BJ (cell line): ENCODE measurements at regions not wholly inside any gene's neighbourhood (a gene's known extent, or its start where the extent isn't known, plus 50 kb on each side); places are given as distances from the start of the nearest gene placed in this dataset.
A peak's percentile ranks its signal among the peaks of the same experiment; 100 is the strongest.

Experiments used
- CTCF ChIA-PET: fragments of 350-600 bp; formaldehyde crosslinking; extraction: SDS; loops from one replicate; lab custom pipeline; 2021; ENCODE audit warnings: antibody characterized with exemption, inconsistent platforms; lab: Yijun Ruan, JAX
- POLR2A ChIA-PET: fragments of 300-600 bp; sonication (Branson Sonifier 250); formaldehyde crosslinking; extraction: SDS; loops from one replicate; lab custom pipeline; 2021; ENCODE audit warnings: antibody characterized with exemption; lab: Charles Lee
- DNase-seq: peaks from one replicate; pipeline ENCODE4 v3.0.0-alpha.2; 2011; ENCODE audit warnings: low read depth
- H3K27me3 ChIP-seq: 2 replicates; pipeline ENCODE4 v1.6.0; 2011; ENCODE audit warnings: low read length; ENCODE audit not compliant: control insufficient read depth, insufficient read depth
- H3K36me3 ChIP-seq: 2 replicates; pipeline ENCODE4 v1.5.1; 2011; ENCODE audit warnings: low read length; ENCODE audit not compliant: control insufficient read depth, insufficient read depth
- H3K4me3 ChIP-seq: 2 replicates; pipeline ENCODE4 v1.5.1; 2011; ENCODE audit warnings: low read depth, mild to moderate bottlenecking, control low read depth, low read length
- CTCF ChIP-seq: IDR thresholded peaks from 2 replicates; pipeline ENCODE4 v1.5.1; 2011; ENCODE audit warnings: low read depth, mild to moderate bottlenecking, control low read depth, inconsistent platforms, low read length, moderate library complexity; ENCODE audit not compliant: insufficient read depth

GRCh38 chr7:41046221-41046761 is 656.6 kb downstream of the INHBA start:
- H3K4me3 ChIP-seq = no peak overlapping the region
- peak; percentile 24 for DNase-seq
- no peaks in the 10 kb centered on the region for H3K27me3 ChIP-seq
- CTCF ChIA-PET = interaction anchor here (1.9 kb wide), 1 partner anchor 16 kb away, joined by 7 read pairs; no protein-coding TSS in a partner anchor
- no peak for TF ChIP-seq CTCF
- POLR2A ChIA-PET = interaction anchor here (0.5 kb wide), 1 partner anchor 870 kb away, joined by 13 read pairs; no protein-coding TSS in a partner anchor
- H3K36me3 ChIP-seq = no peaks in the 10 kb centered on the region

GRCh38 chr7:41045556-41046123 is 657.2 kb downstream of the INHBA start:
- Histone ChIP-seq H3K4me3 (no peak overlapping the region), H3K36me3 (no peaks in the 10 kb centered on the region), H3K27me3 (no peaks in the 10 kb centered on the region)
- ChIA-PET CTCF (no interaction called here), POLR2A (no interaction called here)
- DNase-seq = no peak
- TF ChIP-seq CTCF = no peak

DNA sequence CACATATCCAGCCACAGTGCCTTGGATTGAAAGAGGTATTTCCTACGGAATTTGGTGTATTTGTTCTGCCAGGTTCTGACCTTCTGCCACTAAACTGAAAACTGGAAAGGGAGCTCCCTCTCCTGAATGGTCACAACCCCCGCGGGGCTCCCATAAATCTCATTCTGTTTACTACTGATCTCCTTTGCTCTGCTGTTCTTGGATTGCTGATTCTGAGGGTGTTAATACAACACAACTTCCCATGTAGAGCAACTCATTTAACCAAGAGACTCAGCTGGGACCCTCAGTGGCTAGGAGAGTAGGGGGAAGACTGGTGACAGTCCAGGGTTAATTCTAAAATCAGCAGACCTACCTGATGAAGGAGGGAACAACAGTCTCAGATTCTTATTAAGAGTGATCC is 662.9 kb downstream of the INHBA start:
- no peak for TF ChIP-seq CTCF
- Histone ChIP-seq H3K36me3 (no peaks in the 10 kb centered on the region), H3K27me3 (no peaks in the 10 kb centered on the region), H3K4me3 (no peak overlapping the region)
- POLR2A ChIA-PET = interaction anchor here (0.7 kb wide), 1 partner anchor 291 kb away, joined by 3 read pairs; no protein-coding TSS in a partner anchor
- CTCF ChIA-PET = no interaction called here
- DNase-seq = no peak

- no peaks in the 10 kb centered on the region for H3K36me3 ChIP-seq
- DNase-seq = no peak
- H3K27me3 ChIP-seq = no peaks in the 10 kb centered on the region
- POLR2A ChIA-PET = interaction anchor here (0.7 kb wide), 1 partner anchor 291 kb away, joined by 3 read pairs; no protein-coding TSS in a partner anchor
- H3K4me3 ChIP-seq = no peak overlapping the region
- CTCF ChIA-PET = no interaction called here
- TF ChIP-seq CTCF = no peak
Measured at GRCh38 chr7:41039386-41039953, 663.4 kb downstream of the INHBA start.

GRCh38 chr7:41038211-41038610 is 664.7 kb downstream of the INHBA start:
- CTCF ChIA-PET = interaction anchor here (1.5 kb wide), 1 partner anchor 127 kb away, joined by 4 read pairs; no protein-coding TSS in a partner anchor
- no peak for DNase-seq
- POLR2A ChIA-PET = no interaction called here
- no peak for TF ChIP-seq CTCF
- H3K36me3 ChIP-seq = no peaks in the 10 kb centered on the region
- H3K27me3 ChIP-seq = no peaks in the 10 kb centered on the region
- no peak overlapping the region for H3K4me3 ChIP-seq
